ENCODE measurements at regions not wholly inside any gene's neighbourhood (a gene's known extent, or its start where the extent isn't known, plus 50 kb on each side); places are given as distances from the start of the nearest gene placed in this dataset.

GRCh38 chr18:75797046-75797445, 369.5 kb upstream of the SMIM21 start:
- no peaks in the 10 kb centered on the region for H3K27me3 ChIP-seq (ENCODE audit: control insufficient read depth in 1 of 2, insufficient read depth in 2 of 2, low read length in 2 of 2)

DNA sequence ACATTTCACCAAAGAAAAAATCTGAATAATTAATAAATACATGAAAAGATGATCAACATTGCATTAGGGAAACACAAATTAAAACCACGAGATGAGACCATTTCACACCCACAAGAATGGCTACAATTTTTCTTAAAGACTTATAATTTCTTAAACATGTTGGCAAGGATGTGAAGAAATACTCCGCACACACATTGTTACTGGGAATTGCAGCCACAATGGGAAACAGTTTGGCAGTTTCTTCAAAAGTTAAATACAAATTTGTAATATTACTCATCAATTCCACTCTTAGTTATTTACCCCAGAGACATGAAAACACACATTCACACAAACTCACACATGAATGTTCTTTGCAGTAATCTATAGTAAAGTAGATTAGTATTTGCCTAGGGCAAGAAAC, 363.3 kb upstream of the SMIM21 start:
- Histone ChIP-seq H3K4me1 (ENCODE audit: insufficient read depth, low read length) (no peaks in the 10 kb centered on the region), H3K9ac (ENCODE audit: low read length) (no peak overlapping the region), H3K9me3 (ENCODE audit: low read length) (no peaks in the 10 kb centered on the region), H3K27ac (ENCODE audit: low read depth, low read length) (no peak overlapping the region), H3K36me3 (ENCODE audit: insufficient read depth, low read length) (no peaks in the 10 kb centered on the region), H3K4me3 (ENCODE audit: low read depth in 1 of 2, low read length in 2 of 2) (no peak overlapping the region), H3K27me3 (ENCODE audit: control insufficient read depth in 1 of 2, insufficient read depth in 2 of 2, low read length in 2 of 2) (no peaks in the 10 kb centered on the region)

More at GRCh38 chr18:75797046-75797445, 369.5 kb upstream of the SMIM21 start:
- H3K9ac ChIP-seq (ENCODE audit: low read length), result no peak overlapping the region
- no peaks in the 10 kb centered on the region for H3K9me3 ChIP-seq (ENCODE audit: low read length)
- no peak overlapping the region for H3K27ac ChIP-seq (ENCODE audit: low read depth, low read length)
- peaks cover 14% of the 10 kb centered on the region for H3K4me1 ChIP-seq (ENCODE audit: insufficient read depth, low read length)
- no peaks in the 10 kb centered on the region for H3K36me3 ChIP-seq (ENCODE audit: insufficient read depth, low read length)
- H3K4me3 ChIP-seq (ENCODE audit: low read depth in 1 of 2, low read length in 2 of 2), result no peak overlapping the region

DNA sequence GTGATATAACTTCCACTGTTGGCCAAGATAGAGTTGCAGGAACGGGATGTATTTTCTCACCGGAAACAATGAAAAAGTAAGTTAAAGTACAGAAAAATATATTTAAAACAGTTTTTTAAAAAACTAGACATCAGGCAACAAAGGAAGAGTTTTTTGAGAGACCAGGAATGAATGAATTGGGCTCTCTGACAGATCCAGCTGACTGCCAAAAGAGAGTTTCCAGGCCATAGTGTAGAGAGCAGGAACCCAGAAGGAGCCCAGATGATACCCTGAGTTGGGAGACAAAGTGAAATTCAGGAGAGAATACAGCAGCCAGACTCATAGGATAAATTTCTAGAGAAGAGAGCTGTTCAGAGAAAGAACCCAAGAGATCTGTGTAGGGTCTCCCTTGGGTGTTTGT, 362.6 kb upstream of the SMIM21 start:
- no peak overlapping the region for H3K27ac ChIP-seq (ENCODE audit: low read depth, low read length)
- H3K36me3 ChIP-seq (ENCODE audit: insufficient read depth, low read length), result no peaks in the 10 kb centered on the region
- H3K9me3 ChIP-seq (ENCODE audit: low read length), result no peaks in the 10 kb centered on the region
- no peaks in the 10 kb centered on the region for H3K27me3 ChIP-seq (ENCODE audit: control insufficient read depth in 1 of 2, insufficient read depth in 2 of 2, low read length in 2 of 2)
- H3K9ac ChIP-seq (ENCODE audit: low read length), result no peak overlapping the region
- no peaks in the 10 kb centered on the region for H3K4me1 ChIP-seq (ENCODE audit: insufficient read depth, low read length)
- no peak overlapping the region for H3K4me3 ChIP-seq (ENCODE audit: low read depth in 1 of 2, low read length in 2 of 2)

GRCh38 chr18:75785834-75786233, 358.3 kb upstream of the SMIM21 start:
- Histone ChIP-seq H3K4me3 (ENCODE audit: low read depth in 1 of 2, low read length in 2 of 2) (no peak overlapping the region), H3K4me1 (ENCODE audit: insufficient read depth, low read length) (no peaks in the 10 kb centered on the region), H3K9me3 (ENCODE audit: low read length) (no peaks in the 10 kb centered on the region), H3K27me3 (ENCODE audit: control insufficient read depth in 1 of 2, insufficient read depth in 2 of 2, low read length in 2 of 2) (no peaks in the 10 kb centered on the region), H3K36me3 (ENCODE audit: insufficient read depth, low read length) (no peaks in the 10 kb centered on the region), H3K27ac (ENCODE audit: low read depth, low read length) (no peak overlapping the region), H3K9ac (ENCODE audit: low read length) (no peak overlapping the region)

GRCh38 chr18:75785206-75785605, 357.7 kb upstream of the SMIM21 start:
- H3K9me3 ChIP-seq (ENCODE audit: low read length), result no peaks in the 10 kb centered on the region
- no peak overlapping the region for H3K9ac ChIP-seq (ENCODE audit: low read length)
- no peaks in the 10 kb centered on the region for H3K36me3 ChIP-seq (ENCODE audit: insufficient read depth, low read length)
- no peak overlapping the region for H3K27ac ChIP-seq (ENCODE audit: low read depth, low read length)
- no peaks in the 10 kb centered on the region for H3K4me1 ChIP-seq (ENCODE audit: insufficient read depth, low read length)
- H3K27me3 ChIP-seq (ENCODE audit: control insufficient read depth in 1 of 2, insufficient read depth in 2 of 2, low read length in 2 of 2), result no peaks in the 10 kb centered on the region
- no peak overlapping the region for H3K4me3 ChIP-seq (ENCODE audit: low read depth in 1 of 2, low read length in 2 of 2)

- Histone ChIP-seq H3K9me3 (ENCODE audit: low read length) (no peaks in the 10 kb centered on the region), H3K4me3 (ENCODE audit: low read depth in 1 of 2, low read length in 2 of 2) (no peak overlapping the region), H3K27me3 (ENCODE audit: control insufficient read depth in 1 of 2, insufficient read depth in 2 of 2, low read length in 2 of 2) (no peaks in the 10 kb centered on the region), H3K27ac (ENCODE audit: low read depth, low read length) (no peak overlapping the region), H3K4me1 (ENCODE audit: insufficient read depth, low read length) (no peaks in the 10 kb centered on the region), H3K9ac (ENCODE audit: low read length) (no peak overlapping the region), H3K36me3 (ENCODE audit: insufficient read depth, low read length) (no peaks in the 10 kb centered on the region)
These were observed 356.9 kb upstream of the SMIM21 start for GRCh38 chr18:75784390-75784789.

- H3K9ac ChIP-seq (ENCODE audit: low read length), result no peak overlapping the region
- H3K9me3 ChIP-seq (ENCODE audit: low read length), result no peaks in the 10 kb centered on the region
- H3K27ac ChIP-seq (ENCODE audit: low read depth, low read length), result no peak overlapping the region
- H3K4me3 ChIP-seq (ENCODE audit: low read depth in 1 of 2, low read length in 2 of 2), result no peak overlapping the region
- no peaks in the 10 kb centered on the region for H3K36me3 ChIP-seq (ENCODE audit: insufficient read depth, low read length)
- no peaks in the 10 kb centered on the region for H3K4me1 ChIP-seq (ENCODE audit: insufficient read depth, low read length)
- no peaks in the 10 kb centered on the region for H3K27me3 ChIP-seq (ENCODE audit: control insufficient read depth in 1 of 2, insufficient read depth in 2 of 2, low read length in 2 of 2)
These were observed 356.2 kb upstream of the SMIM21 start for GRCh38 chr18:75783566-75784281.

GRCh38 chr18:75782826-75783225, 355.3 kb upstream of the SMIM21 start:
- H3K4me3 ChIP-seq (ENCODE audit: low read depth in 1 of 2, low read length in 2 of 2), result no peak overlapping the region
- no peak overlapping the region for H3K9ac ChIP-seq (ENCODE audit: low read length)

DNA sequence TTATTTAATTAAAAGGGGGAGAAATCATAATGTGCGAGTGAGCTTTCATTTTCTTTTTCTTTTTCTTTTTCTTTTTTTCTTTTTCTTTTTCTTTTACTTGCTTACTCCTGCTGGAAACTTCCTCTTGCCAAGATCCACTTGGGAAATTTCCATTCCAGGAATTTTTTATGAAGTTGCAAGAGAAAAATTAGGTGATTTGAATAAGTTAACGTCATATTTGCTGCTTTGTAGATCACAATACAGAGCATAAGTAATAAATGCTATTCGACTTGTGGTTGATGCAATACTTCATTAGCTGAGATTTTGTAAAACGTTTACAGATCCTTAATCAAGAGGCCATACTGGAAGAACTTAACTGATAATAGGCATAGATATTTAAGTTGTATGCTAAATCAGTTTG, 354.7 kb upstream of the SMIM21 start:
- Histone ChIP-seq H3K9me3 (ENCODE audit: low read length) (no peaks in the 10 kb centered on the region), H3K9ac (ENCODE audit: low read length) (no peak overlapping the region), H3K27me3 (ENCODE audit: control insufficient read depth in 1 of 2, insufficient read depth in 2 of 2, low read length in 2 of 2) (no peaks in the 10 kb centered on the region), H3K4me3 (ENCODE audit: low read depth in 1 of 2, low read length in 2 of 2) (no peak overlapping the region), H3K36me3 (ENCODE audit: insufficient read depth, low read length) (no peaks in the 10 kb centered on the region), H3K27ac (ENCODE audit: low read depth, low read length) (no peak overlapping the region), H3K4me1 (ENCODE audit: insufficient read depth, low read length) (no peaks in the 10 kb centered on the region)

More at GRCh38 chr18:75782826-75783225, 355.3 kb upstream of the SMIM21 start:
- Histone ChIP-seq H3K36me3 (ENCODE audit: insufficient read depth, low read length) (no peaks in the 10 kb centered on the region), H3K9me3 (ENCODE audit: low read length) (no peaks in the 10 kb centered on the region), H3K27me3 (ENCODE audit: control insufficient read depth in 1 of 2, insufficient read depth in 2 of 2, low read length in 2 of 2) (no peaks in the 10 kb centered on the region), H3K27ac (ENCODE audit: low read depth, low read length) (no peak overlapping the region), H3K4me1 (ENCODE audit: insufficient read depth, low read length) (no peaks in the 10 kb centered on the region)

DNA sequence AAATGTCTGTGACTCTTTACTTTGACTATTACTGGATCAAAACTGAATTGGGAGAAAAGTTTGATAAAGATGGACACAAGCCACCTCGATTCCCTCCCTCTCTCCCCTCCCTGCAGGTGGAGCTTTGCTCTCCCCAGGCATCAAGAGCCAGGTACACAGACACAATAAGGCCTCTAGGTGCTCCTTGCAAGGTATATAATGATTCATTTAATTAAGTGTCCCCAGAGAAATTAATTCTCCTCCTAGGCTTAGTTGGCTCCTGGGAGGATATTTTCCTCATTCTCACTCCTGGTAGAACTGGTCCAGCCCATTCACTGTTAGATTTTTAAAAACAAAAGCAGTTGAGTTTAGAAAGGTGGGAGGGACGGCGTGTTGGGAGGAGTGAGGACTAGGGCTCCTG, 352.4 kb upstream of the SMIM21 start:
- no peaks in the 10 kb centered on the region for H3K27me3 ChIP-seq (ENCODE audit: control insufficient read depth in 1 of 2, insufficient read depth in 2 of 2, low read length in 2 of 2)
- H3K36me3 ChIP-seq (ENCODE audit: insufficient read depth, low read length), result no peaks in the 10 kb centered on the region
- no peaks in the 10 kb centered on the region for H3K9me3 ChIP-seq (ENCODE audit: low read length)
- H3K4me1 ChIP-seq (ENCODE audit: insufficient read depth, low read length), result peaks cover 3% of the 10 kb centered on the region
- H3K27ac ChIP-seq (ENCODE audit: low read depth, low read length), result no peak overlapping the region
- H3K9ac ChIP-seq (ENCODE audit: low read length), result no peak overlapping the region
- H3K4me3 ChIP-seq (ENCODE audit: low read depth in 1 of 2, low read length in 2 of 2), result no peak overlapping the region

- Histone ChIP-seq H3K27ac (ENCODE audit: low read depth, low read length) (no peak overlapping the region), H3K9me3 (ENCODE audit: low read length) (no peaks in the 10 kb centered on the region)
These were observed 351.9 kb upstream of the SMIM21 start for GRCh38 chr18:75779450-75779849.

GRCh38 chr18:75777630-75778029, 350.1 kb upstream of the SMIM21 start:
- Histone ChIP-seq H3K36me3 (ENCODE audit: insufficient read depth, low read length) (no peaks in the 10 kb centered on the region), H3K4me3 (ENCODE audit: low read depth in 1 of 2, low read length in 2 of 2) (no peak overlapping the region), H3K4me1 (ENCODE audit: insufficient read depth, low read length) (peaks cover 15% of the 10 kb centered on the region), H3K27me3 (ENCODE audit: control insufficient read depth in 1 of 2, insufficient read depth in 2 of 2, low read length in 2 of 2) (no peaks in the 10 kb centered on the region), H3K9ac (ENCODE audit: low read length) (no peak overlapping the region), H3K9me3 (ENCODE audit: low read length) (no peaks in the 10 kb centered on the region), H3K27ac (ENCODE audit: low read depth, low read length) (no peak overlapping the region)

More at GRCh38 chr18:75779450-75779849, 351.9 kb upstream of the SMIM21 start:
- Histone ChIP-seq H3K4me1 (ENCODE audit: insufficient read depth, low read length) (peaks cover 6% of the 10 kb centered on the region), H3K36me3 (ENCODE audit: insufficient read depth, low read length) (no peaks in the 10 kb centered on the region), H3K9ac (ENCODE audit: low read length) (no peak overlapping the region), H3K4me3 (ENCODE audit: low read depth in 1 of 2, low read length in 2 of 2) (no peak overlapping the region), H3K27me3 (ENCODE audit: control insufficient read depth in 1 of 2, insufficient read depth in 2 of 2, low read length in 2 of 2) (no peaks in the 10 kb centered on the region)
